Activated T-helper 17 cell treated with anti-CD3 and anti-CD28 coated beads, Interleukin-2, amount 50 U/mL, for 72 hours (primary cell): ENCODE measurements at regions not wholly inside any gene's neighbourhood (a gene's known extent, or its start where the extent isn't known, plus 50 kb on each side); places are given as distances from the start of the nearest gene placed in this dataset.
"Not testable (repeated sequence)": the region's sequence is repeated elsewhere in the genome, so short reads cannot be mapped to it uniquely, and the experiment has no call there.

Experiments
- ATAC-seq: fragments of 150-1000 bp; cut with Tn5 transposase; replicated peaks from 2 replicates; pipeline ENCODE4 v1.10.0; 2021; ENCODE audit warnings: mild to moderate bottlenecking, moderate library complexity
- H3K27ac Mint-ChIP-seq: one replicate; pipeline ENCODE4 v1.8.0; 2022; ENCODE audit warnings: mixed read lengths
- H3K27me3 Mint-ChIP-seq: one replicate; pipeline ENCODE4 v1.8.0; 2022; ENCODE audit warnings: mixed read lengths
- H3K36me3 Mint-ChIP-seq: one replicate; pipeline ENCODE4 v1.8.0; 2022; ENCODE audit warnings: low read depth, mild to moderate bottlenecking, mixed read lengths
- H3K4me1 Mint-ChIP-seq: one replicate; pipeline ENCODE4 v1.8.0; 2022; ENCODE audit warnings: mixed read lengths
- H3K4me3 Mint-ChIP-seq: one replicate; pipeline ENCODE4 v1.8.0; 2022; ENCODE audit warnings: mild to moderate bottlenecking, mixed read lengths
- H3K9me3 Mint-ChIP-seq: one replicate; pipeline ENCODE4 v1.8.0; 2022; ENCODE audit warnings: mixed read lengths

- H3K27ac Mint-ChIP-seq, H3K9me3 Mint-ChIP-seq, H3K4me1 Mint-ChIP-seq, H3K4me3 Mint-ChIP-seq, H3K36me3 Mint-ChIP-seq, H3K27me3 Mint-ChIP-seq, ATAC-seq: not testable (repeated sequence)
Observed at GRCh38 chr6:148641836-148642235, 105.0 kb upstream of the UST start.

DNA sequence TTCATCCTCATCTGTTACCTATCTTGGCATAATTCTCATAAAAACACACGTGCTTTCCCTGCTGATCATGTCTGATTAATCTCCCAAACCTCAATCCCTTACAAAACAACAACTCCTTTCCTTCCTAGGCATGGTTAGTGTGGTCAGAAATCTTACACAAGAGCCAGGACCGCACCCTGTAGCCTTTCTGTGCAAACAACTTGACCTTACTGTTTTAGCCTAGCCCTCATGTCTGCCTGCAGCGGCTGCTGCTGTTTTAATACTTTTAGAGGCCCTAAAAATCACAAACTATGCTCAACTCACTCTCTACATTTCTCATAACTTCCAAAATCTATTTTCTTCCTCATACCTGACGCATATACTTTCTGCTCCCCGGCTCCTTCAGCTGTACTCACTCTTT lies 103.6 kb upstream of the UST start:
- ATAC-seq, H3K27ac Mint-ChIP-seq, H3K36me3 Mint-ChIP-seq, H3K27me3 Mint-ChIP-seq, H3K4me1 Mint-ChIP-seq, H3K4me3 Mint-ChIP-seq, H3K9me3 Mint-ChIP-seq: not testable (repeated sequence)

DNA sequence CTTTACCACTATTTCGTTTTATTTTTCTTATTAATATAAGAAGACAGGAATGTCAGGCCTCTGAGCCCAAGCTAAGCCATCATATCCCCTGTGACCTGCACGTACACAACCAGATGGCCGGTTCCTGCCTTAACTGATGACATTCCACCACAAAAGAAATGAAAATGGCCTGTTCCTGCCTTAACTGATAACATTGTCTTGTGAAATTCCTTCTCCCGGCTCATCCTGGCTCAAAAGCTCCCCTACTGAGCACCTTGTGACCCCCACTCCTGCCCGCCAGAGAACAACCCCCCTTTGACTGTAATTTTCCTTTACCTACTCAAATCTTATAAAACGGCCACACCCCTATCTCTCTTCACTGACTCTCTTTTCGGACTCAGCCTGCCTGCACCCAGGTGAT lies 101.8 kb upstream of the UST start:
- ATAC-seq, H3K4me1 Mint-ChIP-seq, H3K36me3 Mint-ChIP-seq, H3K9me3 Mint-ChIP-seq, H3K27ac Mint-ChIP-seq, H3K4me3 Mint-ChIP-seq: not testable (repeated sequence)
- peaks cover 12% of the 10 kb centered on the region for H3K27me3 Mint-ChIP-seq

- Mint-ChIP-seq H3K4me3 (no peak overlapping the region), H3K4me1 (no peaks in the 10 kb centered on the region), H3K27me3 (peaks cover 21% of the 10 kb centered on the region), H3K27ac (no peak overlapping the region), H3K36me3 (no peaks in the 10 kb centered on the region), H3K9me3 (peaks cover 3% of the 10 kb centered on the region)
- no peak for ATAC-seq
Observed at GRCh38 chr6:148648754-148649453, 97.9 kb upstream of the UST start.

DNA sequence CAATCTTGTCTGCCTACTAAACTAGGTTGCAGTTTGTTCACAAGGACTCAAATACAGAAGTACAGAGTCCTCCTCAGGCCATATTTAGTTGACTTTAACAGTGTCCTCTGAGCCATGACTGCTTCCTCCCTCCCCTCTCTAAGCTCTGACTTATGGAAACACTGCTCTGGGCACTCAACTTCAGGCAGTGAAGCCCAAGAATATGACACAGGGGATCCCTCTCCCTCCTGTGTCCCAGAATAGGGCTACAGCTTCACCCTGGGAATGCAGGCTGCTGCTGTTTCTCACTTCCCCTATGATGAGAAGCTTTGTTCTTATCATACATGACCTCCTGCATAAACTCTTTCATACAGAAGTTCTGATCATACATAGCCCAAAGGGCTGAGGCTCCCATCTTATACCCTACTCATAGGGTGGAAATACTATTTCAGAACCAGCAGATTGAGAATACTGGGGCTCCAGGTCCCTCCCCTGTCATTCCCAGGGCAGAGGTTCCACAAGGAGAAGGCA lies 97.3 kb upstream of the UST start:
- no peaks in the 10 kb centered on the region for H3K36me3 Mint-ChIP-seq
- H3K9me3 Mint-ChIP-seq, result peaks cover 3% of the 10 kb centered on the region
- H3K27ac Mint-ChIP-seq, result no peak overlapping the region
- ATAC-seq, result no peak
- peaks cover 21% of the 10 kb centered on the region for H3K27me3 Mint-ChIP-seq
- H3K4me3 Mint-ChIP-seq, result no peak overlapping the region
- no peaks in the 10 kb centered on the region for H3K4me1 Mint-ChIP-seq

- Mint-ChIP-seq H3K36me3 (no peaks in the 10 kb centered on the region), H3K9me3 (peaks cover 3% of the 10 kb centered on the region), H3K4me1 (no peaks in the 10 kb centered on the region), H3K27ac (no peak overlapping the region), H3K4me3 (no peak overlapping the region), H3K27me3 (peaks cover 17% of the 10 kb centered on the region)
- no peak for ATAC-seq
Observed at GRCh38 chr6:148650941-148651505, 95.8 kb upstream of the UST start.

- Mint-ChIP-seq H3K27me3 (peaks cover 14% of the 10 kb centered on the region), H3K9me3 (peaks cover 3% of the 10 kb centered on the region), H3K27ac (no peak overlapping the region), H3K36me3 (no peaks in the 10 kb centered on the region), H3K4me3 (no peak overlapping the region), H3K4me1 (no peaks in the 10 kb centered on the region)
- no peak for ATAC-seq
Observed at GRCh38 chr6:148652205-148652604, 94.6 kb upstream of the UST start.

DNA sequence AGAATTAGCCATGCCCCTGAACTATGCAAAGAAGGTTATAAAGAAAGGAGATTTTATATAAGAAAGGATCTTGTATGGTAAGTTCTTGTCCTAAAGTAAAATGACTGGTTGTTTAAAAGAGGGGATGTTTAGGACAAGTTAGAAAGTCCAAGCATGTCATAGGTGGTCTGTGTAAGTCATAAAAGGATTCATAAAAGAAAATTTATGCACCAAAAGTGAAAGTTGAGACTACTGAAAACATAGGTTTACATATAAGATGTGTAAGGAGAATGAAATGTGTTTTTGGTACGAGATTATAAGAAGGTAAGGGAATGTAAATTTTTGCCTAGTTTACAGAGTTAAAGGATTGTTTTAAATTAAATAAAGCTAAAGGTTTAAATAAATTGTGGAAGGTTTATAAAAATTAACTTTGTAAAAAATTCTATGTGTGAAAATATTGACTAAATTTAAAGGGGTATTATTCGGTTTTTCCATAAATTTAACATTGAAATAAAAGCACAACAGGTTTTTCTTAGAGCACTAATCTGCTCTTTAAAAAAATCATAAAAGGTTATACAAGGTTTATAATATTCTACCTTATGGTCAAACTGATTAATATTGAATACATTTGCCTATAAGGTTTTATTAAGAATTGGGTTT lies 93.6 kb upstream of the UST start:
- H3K27ac Mint-ChIP-seq, result no peak overlapping the region
- H3K4me3 Mint-ChIP-seq, result no peak overlapping the region
- ATAC-seq, result no peak
- H3K9me3 Mint-ChIP-seq, result peaks cover 3% of the 10 kb centered on the region
- H3K36me3 Mint-ChIP-seq, result no peaks in the 10 kb centered on the region
- no peaks in the 10 kb centered on the region for H3K4me1 Mint-ChIP-seq
- peaks cover 17% of the 10 kb centered on the region for H3K27me3 Mint-ChIP-seq

- no peak for ATAC-seq
Observed at GRCh38 chr6:148657048-148657447, 89.8 kb upstream of the UST start.

GRCh38 chr6:148658681-148659430 lies 88.0 kb upstream of the UST start:
- Mint-ChIP-seq H3K4me1 (no peaks in the 10 kb centered on the region), H3K36me3 (no peaks in the 10 kb centered on the region), H3K27ac (no peak overlapping the region), H3K27me3 (peaks cover 3% of the 10 kb centered on the region), H3K4me3 (no peak overlapping the region), H3K9me3 (no peaks in the 10 kb centered on the region)
- ATAC-seq, result no peak

More at GRCh38 chr6:148657048-148657447, 89.8 kb upstream of the UST start:
- no peaks in the 10 kb centered on the region for H3K4me1 Mint-ChIP-seq
- peaks cover 3% of the 10 kb centered on the region for H3K9me3 Mint-ChIP-seq
- no peak overlapping the region for H3K27ac Mint-ChIP-seq
- H3K27me3 Mint-ChIP-seq, result peaks cover 7% of the 10 kb centered on the region
- H3K4me3 Mint-ChIP-seq, result no peak overlapping the region
- no peaks in the 10 kb centered on the region for H3K36me3 Mint-ChIP-seq

DNA sequence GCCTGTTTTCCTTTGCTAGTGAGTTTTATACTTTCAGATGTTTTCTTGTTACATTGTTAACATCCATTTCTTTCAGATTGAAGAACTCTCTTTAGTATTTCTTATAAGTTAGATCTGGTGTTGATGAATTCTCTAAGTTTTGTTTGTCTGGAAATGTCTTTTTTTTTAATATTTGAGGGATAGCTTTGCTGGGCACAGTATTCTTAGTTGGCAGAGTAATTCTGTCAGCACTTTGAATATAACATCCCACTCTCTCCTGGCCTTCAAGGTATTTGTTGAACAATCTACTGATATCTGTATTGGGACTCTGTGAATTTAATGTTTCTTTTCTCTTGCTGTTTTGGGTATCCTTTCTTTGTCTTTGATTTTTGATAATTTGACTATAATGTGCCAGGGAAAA lies 79.4 kb upstream of the UST start:
- H3K4me1 Mint-ChIP-seq, result no peaks in the 10 kb centered on the region
- H3K27me3 Mint-ChIP-seq, result no peaks in the 10 kb centered on the region
- H3K9me3 Mint-ChIP-seq, result peaks cover 5% of the 10 kb centered on the region
- H3K4me3 Mint-ChIP-seq, result no peak overlapping the region
- ATAC-seq, result no peak
- no peak overlapping the region for H3K27ac Mint-ChIP-seq
- H3K36me3 Mint-ChIP-seq, result no peaks in the 10 kb centered on the region

DNA sequence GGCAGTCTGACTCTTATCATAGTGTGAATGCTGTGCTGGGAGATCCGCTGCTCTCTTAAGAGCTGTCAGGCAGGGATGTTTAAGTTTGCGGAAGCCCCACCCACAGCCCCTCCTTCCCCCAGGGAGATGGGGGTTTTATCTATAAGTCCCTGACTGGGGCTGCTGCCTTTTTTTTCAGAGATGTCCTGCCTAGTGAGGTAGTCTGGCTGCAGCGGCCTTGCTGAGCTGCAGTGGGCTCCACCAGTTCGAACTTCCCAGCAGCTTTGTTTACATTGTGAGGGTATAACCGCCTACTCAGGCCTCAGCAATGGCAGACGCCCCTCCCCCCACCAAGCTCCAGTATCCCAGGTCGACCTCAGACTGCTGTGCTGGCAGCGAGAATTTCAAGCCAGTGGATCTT lies 75.7 kb upstream of the UST start:
- H3K9me3 Mint-ChIP-seq, result peaks cover 5% of the 10 kb centered on the region
- H3K4me3 Mint-ChIP-seq, result no peak overlapping the region
- no peaks in the 10 kb centered on the region for H3K36me3 Mint-ChIP-seq
- no peak for ATAC-seq
- no peak overlapping the region for H3K27ac Mint-ChIP-seq
- no peaks in the 10 kb centered on the region for H3K4me1 Mint-ChIP-seq
- peaks cover 6% of the 10 kb centered on the region for H3K27me3 Mint-ChIP-seq

DNA sequence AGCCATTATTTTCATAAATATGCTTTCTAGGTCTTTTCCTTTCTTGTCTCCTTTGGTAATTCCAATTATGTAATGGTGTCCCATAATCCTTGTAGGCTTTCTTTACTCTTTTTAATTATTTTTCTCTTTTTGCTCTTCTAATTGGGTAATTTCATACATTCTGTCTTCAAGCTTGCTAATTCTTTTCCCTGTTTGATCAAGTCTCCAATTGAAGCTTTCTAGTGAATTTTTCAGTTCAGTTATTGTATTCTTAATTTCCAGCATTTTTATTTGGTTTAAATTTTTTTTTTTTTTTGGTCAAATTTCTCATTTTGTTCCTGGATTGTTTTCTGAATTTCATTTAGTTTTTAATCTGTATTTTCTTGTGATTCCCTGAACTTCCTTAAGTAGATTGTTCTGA lies 74.9 kb upstream of the UST start:
- Mint-ChIP-seq H3K36me3 (no peaks in the 10 kb centered on the region), H3K27me3 (peaks cover 12% of the 10 kb centered on the region), H3K9me3 (no peaks in the 10 kb centered on the region), H3K27ac (no peak overlapping the region), H3K4me1 (no peaks in the 10 kb centered on the region), H3K4me3 (no peak overlapping the region)
- ATAC-seq, result no peak

- Mint-ChIP-seq H3K27ac (no peak overlapping the region), H3K36me3 (no peaks in the 10 kb centered on the region), H3K4me1 (no peaks in the 10 kb centered on the region), H3K27me3 (peaks cover 23% of the 10 kb centered on the region), H3K9me3 (no peaks in the 10 kb centered on the region), H3K4me3 (no peak overlapping the region)
- ATAC-seq, result no peak
Observed at GRCh38 chr6:148674306-148674705, 72.5 kb upstream of the UST start.
